ENCODE measurements at regions not wholly inside any gene's neighbourhood (a gene's known extent, or its start where the extent isn't known, plus 50 kb on each side); places are given as distances from the start of the nearest gene placed in this dataset.

- DNase-seq: no peak
These were observed 171.9 kb upstream of the RAB4A start for GRCh38 chr1:229098903-229099578.

GRCh38 chr1:229101011-229101871, 169.7 kb upstream of the RAB4A start:
- DNase-seq: no peak

- no peak for DNase-seq
These were observed 168.0 kb upstream of the RAB4A start for GRCh38 chr1:229102741-229103391.

GRCh38 chr1:229104654-229105053, 166.3 kb upstream of the RAB4A start:
- no peak for DNase-seq

- DNase-seq: no peak
These were observed 165.8 kb upstream of the RAB4A start for GRCh38 chr1:229105109-229105508.

GRCh38 chr1:229105822-229106525, 164.9 kb upstream of the RAB4A start:
- no peak for DNase-seq

GRCh38 chr1:229106526-229107125, 164.3 kb upstream of the RAB4A start:
- DNase-seq: no peak

GRCh38 chr1:229107304-229107815, 163.6 kb upstream of the RAB4A start:
- DNase-seq: no peak

GRCh38 chr1:229107972-229108371, 162.9 kb upstream of the RAB4A start:
- no peak for DNase-seq

GRCh38 chr1:229108598-229109201, 162.2 kb upstream of the RAB4A start:
- DNase-seq: no peak

- DNase-seq: no peak
These were observed 161.6 kb upstream of the RAB4A start for GRCh38 chr1:229109320-229109761.

- DNase-seq: no peak
These were observed 159.9 kb upstream of the RAB4A start for GRCh38 chr1:229110986-229111385.

- DNase-seq: no peak
These were observed 159.1 kb upstream of the RAB4A start for GRCh38 chr1:229111703-229112319.

- no peak for DNase-seq
These were observed 157.9 kb upstream of the RAB4A start for GRCh38 chr1:229112832-229113548.

GRCh38 chr1:229114315-229114714, 156.6 kb upstream of the RAB4A start:
- no peak for DNase-seq

GRCh38 chr1:229114850-229115365, 156.0 kb upstream of the RAB4A start:
- no peak for DNase-seq

- no peak for DNase-seq
These were observed 154.8 kb upstream of the RAB4A start for GRCh38 chr1:229116114-229116513.

GRCh38 chr1:229117664-229118300, 153.1 kb upstream of the RAB4A start:
- DNase-seq: no peak

GRCh38 chr1:229118477-229119061, 152.3 kb upstream of the RAB4A start:
- no peak for DNase-seq

GRCh38 chr1:229119161-229119560, 151.8 kb upstream of the RAB4A start:
- no peak for DNase-seq

Measured in CD4-positive, alpha-beta T cell treated with Interleukin-15 for 1 hour (primary cell).